MCF 10A (cell line): ENCODE measurements at regions not wholly inside any gene's neighbourhood (a gene's known extent, or its start where the extent isn't known, plus 50 kb on each side); places are given as distances from the start of the nearest gene placed in this dataset.

Experiments used
- BruUV-seq: library from RNA; stranded (reverse); fragments of 400-500 nt; replicated peaks from 2 replicates; lab custom pipeline; 2021; lab: Mats Ljungman, UMichigan
- CTCF ChIA-PET: fragments of 300-600 bp; sonication (Branson Sonifier 250); formaldehyde crosslinking; extraction: SDS; loops from one replicate; lab custom pipeline; 2021; ENCODE audit warnings: antibody characterized with exemption, inconsistent platforms; lab: Yijun Ruan, JAX
- POLR2A ChIA-PET: fragments of 300-600, 350-650 bp; sonication (Branson Sonifier 250); formaldehyde crosslinking; extraction: SDS; loops from one replicate; lab custom pipeline; 2020; ENCODE audit warnings: antibody characterized with exemption, inconsistent platforms; lab: Yijun Ruan, JAX
- DNase-seq: peaks from one replicate; pipeline ENCODE4 v3.0.0-alpha.2; 2018; ENCODE audit not compliant: unreplicated experiment
- H3K27ac Mint-ChIP-seq: one replicate; pipeline ENCODE4 v1.8.0; 2022; ENCODE audit warnings: mild to moderate bottlenecking, low read depth, mixed read lengths; ENCODE audit not compliant: unreplicated experiment
- H3K27me3 Mint-ChIP-seq: one replicate; pipeline ENCODE4 v1.8.0; 2022; ENCODE audit warnings: mixed read lengths; ENCODE audit not compliant: insufficient read depth, unreplicated experiment
- H3K36me3 Mint-ChIP-seq: one replicate; pipeline ENCODE4 v1.8.0; 2022; ENCODE audit warnings: mild to moderate bottlenecking, moderate library complexity, mixed read lengths; ENCODE audit not compliant: insufficient read depth, unreplicated experiment
- H3K4me1 Mint-ChIP-seq: one replicate; pipeline ENCODE4 v1.8.0; 2022; ENCODE audit warnings: mixed read lengths; ENCODE audit not compliant: insufficient read depth, unreplicated experiment
- H3K4me3 Mint-ChIP-seq: one replicate; pipeline ENCODE4 v1.8.0; 2022; ENCODE audit warnings: mild to moderate bottlenecking, moderate library complexity, mixed read lengths; ENCODE audit not compliant: unreplicated experiment
- H3K9me3 Mint-ChIP-seq: one replicate; pipeline ENCODE4 v1.8.0; 2022; ENCODE audit warnings: mixed read lengths; ENCODE audit not compliant: unreplicated experiment
- intact Hi-C: fragments of 100-400 bp; cut with micrococcal nuclease; formaldehyde crosslinking; loops from 2 replicates; pipeline ENCODE4 v1.14.1; 2022
- TF ChIP-seq, protein P1 (sequence below): fragments of 200-600 bp; IDR thresholded peaks from one replicate; pipeline ENCODE4 v1.8.0; 2022; ENCODE audit warnings: antibody characterized with exemption, mild to moderate bottlenecking; ENCODE audit not compliant: unreplicated experiment

DNA sequence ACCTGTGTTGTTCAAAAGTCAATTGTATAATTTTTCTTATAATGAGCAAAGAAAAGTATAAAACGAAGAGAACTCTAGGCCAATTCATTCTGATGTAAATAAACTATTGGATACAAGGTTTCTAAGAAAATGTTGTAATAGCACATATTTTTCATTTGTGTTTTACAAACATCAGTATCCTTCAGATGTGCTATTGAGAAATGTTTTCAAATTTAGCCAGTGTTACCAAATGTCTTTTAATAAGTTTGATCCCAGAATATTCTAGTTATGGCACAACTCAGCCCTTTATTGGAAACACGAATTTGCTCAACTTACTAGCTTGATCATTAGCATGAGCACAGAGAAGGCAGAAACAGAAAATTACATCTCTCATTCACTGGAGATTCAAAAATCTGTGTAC, 319.3 kb downstream of the IL15 start:
- intact Hi-C loops, result no loop called here
- no peaks in the 10 kb centered on the region for H3K36me3 Mint-ChIP-seq
- no peaks in the 10 kb centered on the region for H3K9me3 Mint-ChIP-seq
- DNase-seq, result no peak
- POLR2A ChIA-PET, result no interaction called here
- no TSS peak for BruUV-seq
- H3K4me3 Mint-ChIP-seq, result no peak overlapping the region
- TF ChIP-seq, protein P1, sequence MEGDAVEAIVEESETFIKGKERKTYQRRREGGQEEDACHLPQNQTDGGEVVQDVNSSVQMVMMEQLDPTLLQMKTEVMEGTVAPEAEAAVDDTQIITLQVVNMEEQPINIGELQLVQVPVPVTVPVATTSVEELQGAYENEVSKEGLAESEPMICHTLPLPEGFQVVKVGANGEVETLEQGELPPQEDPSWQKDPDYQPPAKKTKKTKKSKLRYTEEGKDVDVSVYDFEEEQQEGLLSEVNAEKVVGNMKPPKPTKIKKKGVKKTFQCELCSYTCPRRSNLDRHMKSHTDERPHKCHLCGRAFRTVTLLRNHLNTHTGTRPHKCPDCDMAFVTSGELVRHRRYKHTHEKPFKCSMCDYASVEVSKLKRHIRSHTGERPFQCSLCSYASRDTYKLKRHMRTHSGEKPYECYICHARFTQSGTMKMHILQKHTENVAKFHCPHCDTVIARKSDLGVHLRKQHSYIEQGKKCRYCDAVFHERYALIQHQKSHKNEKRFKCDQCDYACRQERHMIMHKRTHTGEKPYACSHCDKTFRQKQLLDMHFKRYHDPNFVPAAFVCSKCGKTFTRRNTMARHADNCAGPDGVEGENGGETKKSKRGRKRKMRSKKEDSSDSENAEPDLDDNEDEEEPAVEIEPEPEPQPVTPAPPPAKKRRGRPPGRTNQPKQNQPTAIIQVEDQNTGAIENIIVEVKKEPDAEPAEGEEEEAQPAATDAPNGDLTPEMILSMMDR, result no peak
- no peak overlapping the region for H3K27ac Mint-ChIP-seq
- H3K27me3 Mint-ChIP-seq, result no peaks in the 10 kb centered on the region
- no peaks in the 10 kb centered on the region for H3K4me1 Mint-ChIP-seq
- CTCF ChIA-PET, result no interaction called here

DNA sequence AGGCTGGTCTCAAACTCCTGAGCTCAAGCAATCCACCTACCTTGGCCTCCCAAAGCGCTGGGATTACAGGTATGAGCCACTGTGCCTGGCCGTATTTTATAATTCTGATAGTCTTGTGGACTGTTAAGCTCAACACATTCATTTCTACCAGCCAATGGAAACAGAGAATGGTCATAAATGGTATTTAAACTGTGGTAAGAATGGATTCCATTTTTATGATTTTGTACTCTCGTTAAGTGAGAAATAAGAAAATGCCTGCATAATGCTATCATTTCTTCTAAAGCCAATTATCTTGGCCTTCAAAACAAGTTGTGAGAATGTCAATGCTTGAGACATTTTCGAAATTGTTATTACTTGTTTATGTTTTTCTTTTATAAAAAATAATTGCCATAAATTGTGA, 321.0 kb downstream of the IL15 start:
- no peaks in the 10 kb centered on the region for H3K36me3 Mint-ChIP-seq
- DNase-seq, result no peak
- H3K27ac Mint-ChIP-seq, result no peak overlapping the region
- no TSS peak for BruUV-seq
- intact Hi-C loops, result no loop called here
- no peaks in the 10 kb centered on the region for H3K4me1 Mint-ChIP-seq
- H3K4me3 Mint-ChIP-seq, result no peak overlapping the region
- no peaks in the 10 kb centered on the region for H3K9me3 Mint-ChIP-seq
- TF ChIP-seq, protein P1, result no peak
- ChIA-PET CTCF (no interaction called here), POLR2A (interaction anchor here (0.6 kb wide), 1 partner anchor 133 kb away, joined by 3 read pairs; no protein-coding TSS in a partner anchor)
- no peaks in the 10 kb centered on the region for H3K27me3 Mint-ChIP-seq

DNA sequence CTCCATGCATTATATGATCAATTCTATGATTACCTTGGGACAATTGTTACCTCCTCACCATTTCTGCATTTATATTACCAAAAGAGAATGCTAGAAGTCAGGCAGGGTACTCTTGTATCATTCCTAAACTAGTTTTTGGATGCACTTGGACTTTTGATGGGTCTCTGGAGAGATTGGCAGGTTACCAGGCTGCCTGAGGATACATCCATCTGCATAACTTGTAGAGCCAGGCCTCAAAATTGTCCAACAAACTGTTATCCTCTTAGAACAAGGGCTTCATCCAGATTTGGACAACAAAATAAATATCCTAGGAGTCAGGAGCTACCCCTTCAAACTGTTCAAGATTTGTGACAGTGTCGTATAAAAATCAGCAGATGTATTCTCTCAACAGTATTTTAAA, 326.1 kb downstream of the IL15 start:
- Mint-ChIP-seq H3K36me3 (no peaks in the 10 kb centered on the region), H3K27ac (no peak overlapping the region), H3K4me1 (no peaks in the 10 kb centered on the region), H3K4me3 (no peak overlapping the region), H3K9me3 (peaks cover 7% of the 10 kb centered on the region), H3K27me3 (no peaks in the 10 kb centered on the region)
- POLR2A ChIA-PET, result no interaction called here
- BruUV-seq, result no TSS peak
- DNase-seq, result no peak
- intact Hi-C loops, result no loop called here
- CTCF ChIA-PET, result interaction anchor here (0.6 kb wide), 1 partner anchor 1308 kb away, joined by 3 read pairs; no protein-coding TSS in a partner anchor
- TF ChIP-seq, protein P1, result no peak

DNA sequence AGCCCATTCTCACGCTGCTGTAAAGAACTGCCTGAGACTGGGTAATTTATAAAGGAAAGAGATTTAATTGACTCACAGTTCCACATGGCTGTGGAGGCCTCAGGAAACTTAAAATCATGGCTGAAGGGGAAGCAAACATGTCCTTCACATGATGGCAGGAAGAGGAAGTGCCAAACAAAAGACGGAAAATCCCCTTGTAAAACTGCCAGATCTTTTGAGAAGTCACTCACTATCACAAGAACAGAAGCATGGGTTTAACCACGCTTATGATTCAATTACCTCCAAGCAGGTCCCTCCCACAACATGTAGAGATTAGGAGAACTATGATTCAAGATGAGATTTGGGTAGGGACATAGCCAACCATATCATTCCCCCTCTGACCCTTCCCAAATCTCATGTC, 335.5 kb downstream of the IL15 start:
- TF ChIP-seq, protein P1, result no peak
- no TSS peak for BruUV-seq

More for the DNA sequence above, 335.5 kb downstream of the IL15 start:
- intact Hi-C loops, result no loop called here
- ChIA-PET POLR2A (no interaction called here), CTCF (no interaction called here)
- H3K36me3 Mint-ChIP-seq, result no peaks in the 10 kb centered on the region
- no peaks in the 10 kb centered on the region for H3K4me1 Mint-ChIP-seq
- H3K4me3 Mint-ChIP-seq, result no peak overlapping the region
- H3K27ac Mint-ChIP-seq, result no peak overlapping the region
- H3K9me3 Mint-ChIP-seq, result peaks cover 4% of the 10 kb centered on the region
- DNase-seq, result no peak
- H3K27me3 Mint-ChIP-seq, result no peaks in the 10 kb centered on the region
